B cell (primary cell): ENCODE measurements at regions not wholly inside any gene's neighbourhood (a gene's known extent, or its start where the extent isn't known, plus 50 kb on each side); places are given as distances from the start of the nearest gene placed in this dataset.

ENCODE experiments used
- ATAC-seq: fragments of 200-7000 bp; cut with Tn5 transposase; one replicate; pipeline ENCODE4 v1.10.0; 2021; ENCODE audit warnings: low read depth, mild to moderate bottlenecking, moderate number of reproducible peaks, moderate library complexity
- CTCF ChIA-PET: fragments of 350-600 bp; sonication (Branson Sonifier 250); formaldehyde crosslinking; loops from one replicate; lab custom pipeline; 2021; ENCODE audit warnings: antibody characterized with exemption, inconsistent platforms; lab: Charles Lee
- POLR2A ChIA-PET: fragments of 350-600 bp; sonication (Branson Sonifier 250); formaldehyde crosslinking; loops from one replicate; lab custom pipeline; 2021; ENCODE audit warnings: antibody characterized with exemption; lab: Charles Lee
- DNase-seq: peaks from one replicate; pipeline ENCODE4 v3.0.0; 2013
- H2AFZ ChIP-seq: 2 replicates; pipeline ENCODE4 v1.6.1; 2012; ENCODE audit warnings: mild to moderate bottlenecking, low read depth, low read length; ENCODE audit not compliant: insufficient read depth, poor library complexity, severe bottlenecking
- H3K27ac ChIP-seq, 2 donors: 1 replicate in 1 of 2; 2 replicates in 1 of 2; pipeline ENCODE4 v1.5.1; 2012 to 2013; ENCODE audit warnings: low read length in 2 of 2, mild to moderate bottlenecking in 2 of 2, moderate library complexity in 1 of 2
- H3K27me3 ChIP-seq, 4 experiments: fragments of 200-600 bp in 1 of 4; sonication (generic) in 1 of 4; replicated peaks in 1 of 4; 1 replicate in 2 of 4; 2 replicates in 2 of 4; pipeline versions ENCODE4 v1.6.1 to v1.7.0; 2013 to 2016; ENCODE audit warnings: low read length in 3 of 4, mild to moderate bottlenecking in 2 of 4, mixed read lengths in 1 of 4, moderate library complexity in 1 of 4; ENCODE audit not compliant: insufficient read depth in 4 of 4, control insufficient read depth in 3 of 4; ENCODE audit errors: control extremely low read depth in 1 of 4
- H3K36me3 ChIP-seq, 2 experiments: replicated peaks in 1 of 2; 1 replicate in 1 of 2; 2 replicates in 1 of 2; pipeline versions ENCODE4 v1.6.1 to v1.7.1; 2013; ENCODE audit warnings: low read length in 1 of 2; ENCODE audit not compliant: insufficient read depth in 2 of 2, control insufficient read depth in 1 of 2; ENCODE audit errors: control extremely low read depth in 1 of 2, extremely low read depth in 1 of 2
- H3K4me1 ChIP-seq, 2 donors: fragments of 200-600 bp in 1 of 2; sonication (generic) in 1 of 2; 1 replicate in 1 of 2; 2 replicates in 1 of 2; pipeline versions ENCODE4 v1.5.1 to v1.6.1; 2013 to 2017; ENCODE audit warnings: low read length in 2 of 2; ENCODE audit not compliant: control insufficient read depth in 2 of 2, insufficient read depth in 2 of 2
- H3K4me2 ChIP-seq: replicated peaks from 2 replicates; pipeline ENCODE3; 2012; ENCODE audit warnings: mild to moderate bottlenecking, low read depth, low read length; ENCODE audit not compliant: poor library complexity, severe bottlenecking
- H3K4me3 ChIP-seq, 5 experiments: fragments of 200-600 bp in 1 of 5; sonication (generic) in 1 of 5; 1 replicate in 3 of 5; 2 replicates in 2 of 5; pipeline versions ENCODE4 v1.5.1 to v1.7.0; 2011 to 2016; ENCODE audit warnings: low read length in 4 of 5, mild to moderate bottlenecking in 4 of 5, low read depth in 2 of 5, control low read depth in 1 of 5, moderate library complexity in 1 of 5; ENCODE audit not compliant: insufficient read depth in 1 of 5; ENCODE audit errors: control extremely low read depth in 1 of 5, extremely low read depth in 1 of 5
- H3K79me2 ChIP-seq: fragments of 200-600 bp; sonication (generic); one replicate; pipeline ENCODE4 v1.6.0; 2016; ENCODE audit warnings: low read length; ENCODE audit not compliant: control insufficient read depth, insufficient read depth
- H3K9ac ChIP-seq: fragments of 200-600 bp; sonication (generic); 2 replicates; pipeline ENCODE4 v1.6.1; 2017; ENCODE audit warnings: mild to moderate bottlenecking, low read length, moderate library complexity
- H3K9me3 ChIP-seq, 3 donors: one replicate each; pipeline versions ENCODE4 v1.6.1 to v1.7.1; 2013; ENCODE audit warnings: low read length in 2 of 3; ENCODE audit not compliant: control insufficient read depth in 2 of 3, insufficient read depth in 1 of 3; ENCODE audit errors: control extremely low read depth in 1 of 3
- H4K20me1 ChIP-seq: 2 replicates; pipeline ENCODE4 v1.6.0; 2012; ENCODE audit warnings: mild to moderate bottlenecking, low read length; ENCODE audit not compliant: insufficient read depth, control insufficient read depth, poor library complexity, severe bottlenecking
- H3K27ac Mint-ChIP-seq: one replicate; pipeline ENCODE4 v1.8.0; 2021; ENCODE audit warnings: mixed read lengths
- H3K27me3 Mint-ChIP-seq: one replicate; pipeline ENCODE4 v1.8.0; 2021; ENCODE audit warnings: mixed read lengths
- H3K4me1 Mint-ChIP-seq: one replicate; pipeline ENCODE4 v1.8.0; 2021; ENCODE audit warnings: mixed read lengths
- H3K4me3 Mint-ChIP-seq: one replicate; pipeline ENCODE4 v1.8.0; 2021; ENCODE audit warnings: mixed read lengths
- H3K9me3 Mint-ChIP-seq: one replicate; pipeline ENCODE4 v1.8.0; 2022; ENCODE audit warnings: mixed read lengths; ENCODE audit not compliant: insufficient read depth
- EZH2 ChIP-seq: IDR thresholded peaks from 2 replicates; pipeline ENCODE4 v1.6.1; 2012; ENCODE audit warnings: borderline replicate concordance, low read depth, mild to moderate bottlenecking, moderate library complexity, low read length; ENCODE audit not compliant: insufficient read depth, poor library complexity, severe bottlenecking
- WGBS: methylation state at CpG from one replicate; pipeline ENCODE4 v1.1.5; 2013; ENCODE audit warnings: missing lambda C conversion rate; ENCODE audit not compliant: insufficient coverage; 5-methylcytosine and 5-hydroxymethylcytosine counted together
- intact Hi-C: fragments of 100-400 bp; cut with micrococcal nuclease; formaldehyde crosslinking; loops from one replicate; pipeline ENCODE4 v1.10.0; 2022
- TF ChIP-seq, protein P1 (sequence below): fragments of 200-600 bp; IDR thresholded peaks from one replicate; pipeline ENCODE4 v1.8.0; 2022; ENCODE audit warnings: antibody characterized with exemption, mild to moderate bottlenecking

DNA sequence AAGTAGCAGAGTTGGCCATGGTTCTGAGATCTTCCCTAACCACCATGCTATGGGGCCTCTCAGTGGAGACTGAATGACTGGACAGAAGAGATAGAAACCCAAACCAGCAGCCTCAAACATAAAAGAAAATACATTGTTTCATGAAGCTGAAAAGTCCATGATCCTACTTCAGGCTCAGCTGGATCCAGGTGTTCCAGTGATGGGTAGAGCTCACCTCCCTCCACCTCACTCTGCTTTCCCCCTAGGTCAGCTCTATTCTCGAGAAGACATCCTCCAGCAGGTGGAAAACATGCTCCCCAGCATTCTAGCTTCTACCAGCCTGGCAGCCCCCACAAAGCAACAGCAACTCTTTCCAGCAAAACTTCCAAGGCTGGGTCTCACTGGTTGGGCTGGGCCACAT is 132.1 kb downstream of the OAT start:
- intact Hi-C loops: loop anchor here (2.0 kb wide), 1 partner anchor 62 kb away; no protein-coding TSS in a partner anchor
- Histone ChIP-seq H3K36me3 (no peaks in the 10 kb centered on the region), H4K20me1 (no peaks in the 10 kb centered on the region), H3K79me2 (no peaks in the 10 kb centered on the region), H3K27me3 (no peaks in the 10 kb centered on the region), H3K27ac (no peak overlapping the region), H3K4me3 (no peak overlapping the region), H3K9ac (no peak overlapping the region), H3K4me2 (no peak overlapping the region), H3K9me3 (no peaks in the 10 kb centered on the region), H2AFZ (peak overlapping the region; percentile 54), H3K4me1 (peaks cover 9 to 16% of the 10 kb centered on the region in 2 donors)
- Mint-ChIP-seq H3K27me3 (no peaks in the 10 kb centered on the region), H3K9me3 (no peaks in the 10 kb centered on the region), H3K4me3 (no peak overlapping the region), H3K27ac (no peak overlapping the region), H3K4me1 (peaks cover 18% of the 10 kb centered on the region)
- DNase-seq (no peak), ATAC-seq (no peak)
- POLR2A ChIA-PET: no interaction called here
- WGBS: 86% methylated on average over 1 of the region's 1 CpG
- CTCF ChIA-PET: no interaction called here
- TF ChIP-seq, protein P1, sequence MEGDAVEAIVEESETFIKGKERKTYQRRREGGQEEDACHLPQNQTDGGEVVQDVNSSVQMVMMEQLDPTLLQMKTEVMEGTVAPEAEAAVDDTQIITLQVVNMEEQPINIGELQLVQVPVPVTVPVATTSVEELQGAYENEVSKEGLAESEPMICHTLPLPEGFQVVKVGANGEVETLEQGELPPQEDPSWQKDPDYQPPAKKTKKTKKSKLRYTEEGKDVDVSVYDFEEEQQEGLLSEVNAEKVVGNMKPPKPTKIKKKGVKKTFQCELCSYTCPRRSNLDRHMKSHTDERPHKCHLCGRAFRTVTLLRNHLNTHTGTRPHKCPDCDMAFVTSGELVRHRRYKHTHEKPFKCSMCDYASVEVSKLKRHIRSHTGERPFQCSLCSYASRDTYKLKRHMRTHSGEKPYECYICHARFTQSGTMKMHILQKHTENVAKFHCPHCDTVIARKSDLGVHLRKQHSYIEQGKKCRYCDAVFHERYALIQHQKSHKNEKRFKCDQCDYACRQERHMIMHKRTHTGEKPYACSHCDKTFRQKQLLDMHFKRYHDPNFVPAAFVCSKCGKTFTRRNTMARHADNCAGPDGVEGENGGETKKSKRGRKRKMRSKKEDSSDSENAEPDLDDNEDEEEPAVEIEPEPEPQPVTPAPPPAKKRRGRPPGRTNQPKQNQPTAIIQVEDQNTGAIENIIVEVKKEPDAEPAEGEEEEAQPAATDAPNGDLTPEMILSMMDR: no peak

DNA sequence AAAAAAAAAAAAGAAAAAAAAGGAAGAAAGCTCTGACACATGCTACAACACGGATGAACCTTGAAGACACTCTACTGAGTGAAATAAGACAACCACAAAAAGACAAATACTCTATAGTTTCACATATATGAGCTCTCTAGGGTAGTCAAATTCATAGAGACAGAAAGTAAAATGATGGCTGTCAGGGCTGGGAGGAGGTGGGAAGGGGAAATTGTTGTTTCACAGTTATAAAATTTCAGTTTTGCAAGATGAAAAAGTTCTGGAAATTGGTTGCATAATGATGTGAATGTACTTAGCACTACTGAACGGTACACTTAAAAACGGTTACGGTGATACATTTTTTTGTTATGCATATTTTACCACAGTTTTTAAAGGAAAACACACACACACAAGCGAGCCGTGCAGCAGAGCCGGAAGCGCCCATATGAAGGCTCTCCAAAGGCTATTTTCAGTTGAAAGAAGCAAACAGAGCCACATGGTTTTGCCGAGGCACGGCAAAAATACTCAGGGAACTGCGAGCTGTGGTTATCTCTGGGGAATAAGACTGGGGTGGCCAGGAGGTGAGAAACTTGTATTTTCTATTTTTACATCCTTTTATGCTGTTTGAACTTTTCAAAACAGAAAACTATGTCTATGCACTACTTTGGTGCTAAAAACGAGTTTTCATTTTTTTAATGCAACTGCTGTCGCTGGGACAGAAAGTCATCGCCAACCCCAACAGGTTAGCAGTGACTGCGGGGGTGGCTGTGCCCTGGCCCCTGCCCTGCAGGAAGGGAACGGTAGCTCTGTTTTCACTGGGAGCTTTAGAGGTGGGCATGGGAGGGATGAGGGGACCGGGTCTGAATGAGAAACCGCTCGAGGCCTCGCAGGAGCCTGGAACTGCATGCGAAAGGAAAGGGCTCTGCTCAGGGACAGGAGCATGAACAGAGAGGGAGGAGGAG is 132.9 kb downstream of the OAT start:
- Mint-ChIP-seq H3K4me1 (peaks cover 18% of the 10 kb centered on the region), H3K4me3 (peak overlapping the region; percentile 67), H3K27ac (no peak overlapping the region), H3K27me3 (no peaks in the 10 kb centered on the region), H3K9me3 (no peaks in the 10 kb centered on the region)
- ChIA-PET POLR2A (interaction anchor here (0.7 kb wide), 1 partner anchor 262 kb away, joined by 5 read pairs; no protein-coding TSS in a partner anchor), CTCF (interaction anchor here (1.5 kb wide), 1 partner anchor 291 kb away, joined by 3 read pairs; no protein-coding TSS in a partner anchor)
- DNase-seq (peak; percentile 20), ATAC-seq (peak; percentile 45)
- Histone ChIP-seq H3K9me3 (no peaks in the 10 kb centered on the region), H3K4me1 (peaks cover 9 to 16% of the 10 kb centered on the region in 2 donors), H4K20me1 (no peaks in the 10 kb centered on the region), H3K9ac (peak overlapping the region; percentile 61), H3K79me2 (no peaks in the 10 kb centered on the region), H3K4me2 (peak overlapping the region; percentile 53), H3K27me3 (no peaks in the 10 kb centered on the region), H3K27ac (no peak overlapping the region), H3K4me3 (peak overlapping the region in 3 of 5 experiments; percentile 20 to 42 (median 36)), H3K36me3 (no peaks in the 10 kb centered on the region), H2AFZ (peak overlapping the region; percentile 54)
- WGBS: 38% methylated on average over 15 of the region's 21 CpGs
- no peak for TF ChIP-seq EZH2
- TF ChIP-seq, protein P1: no peak
- intact Hi-C loops: loop anchor here (2.0 kb wide), 1 partner anchor 61 kb away; no protein-coding TSS in a partner anchor
